Activated CD4-positive, alpha-beta T cell treated with anti-CD3 and anti-CD28 coated beads, Interleukin-2, Interleukin-6, amounts not matched to agents 100 ng/mL and 50 ng/mL, durations not matched to agents 16 hours and 8 hours (primary cell): ENCODE measurements at regions not wholly inside any gene's neighbourhood (a gene's known extent, or its start where the extent isn't known, plus 50 kb on each side); places are given as distances from the start of the nearest gene placed in this dataset.
A peak's percentile ranks its signal among the peaks of the same experiment; 100 is the strongest.

Experiments
- DNase-seq: peaks from one replicate; pipeline ENCODE4 v3.0.0-alpha.2; 2020

GRCh38 chr2:217512728-217513127 is 490.1 kb downstream of the TNS1 start:
- no peak for DNase-seq

GRCh38 chr2:217512259-217512658 is 490.5 kb downstream of the TNS1 start:
- DNase-seq: no peak

- no peak for DNase-seq
These were observed 490.9 kb downstream of the TNS1 start for GRCh38 chr2:217511850-217512249.

- peak; percentile 59 for DNase-seq
These were observed 492.0 kb downstream of the TNS1 start for GRCh38 chr2:217510771-217511291.

- no peak for DNase-seq
These were observed 497.5 kb downstream of the TNS1 start for GRCh38 chr2:217505303-217505702.

- no peak for DNase-seq
These were observed 500.9 kb downstream of the TNS1 start for GRCh38 chr2:217501887-217502286.

- no peak for DNase-seq
These were observed 504.9 kb downstream of the TNS1 start for GRCh38 chr2:217497843-217498377.

- no peak for DNase-seq
These were observed 508.2 kb downstream of the TNS1 start for GRCh38 chr2:217494557-217494956.

- no peak for DNase-seq
These were observed 511.5 kb downstream of the TNS1 start for GRCh38 chr2:217491271-217491670.

GRCh38 chr2:217489145-217489960 is 513.4 kb downstream of the TNS1 start:
- no peak for DNase-seq

- DNase-seq: no peak
These were observed 518.7 kb downstream of the TNS1 start for GRCh38 chr2:217484046-217484445.

GRCh38 chr2:217482056-217482710 is 520.6 kb downstream of the TNS1 start:
- no peak for DNase-seq

- no peak for DNase-seq
These were observed 521.2 kb downstream of the TNS1 start for GRCh38 chr2:217481577-217481976.

- DNase-seq: no peak
These were observed 523.2 kb downstream of the TNS1 start for GRCh38 chr2:217479566-217479965.

- DNase-seq: no peak
These were observed 523.9 kb downstream of the TNS1 start for GRCh38 chr2:217478831-217479455.

- DNase-seq: no peak
These were observed 525.2 kb downstream of the TNS1 start for GRCh38 chr2:217477583-217477982.

- DNase-seq: no peak
These were observed 527.0 kb downstream of the TNS1 start for GRCh38 chr2:217475791-217476190.

- no peak for DNase-seq
These were observed 527.7 kb downstream of the TNS1 start for GRCh38 chr2:217475101-217475500.

- no peak for DNase-seq
These were observed 531.5 kb downstream of the TNS1 start for GRCh38 chr2:217471319-217471718.

GRCh38 chr2:217469203-217469810 is 533.5 kb downstream of the TNS1 start:
- DNase-seq: no peak

- no peak for DNase-seq
These were observed 534.6 kb downstream of the TNS1 start for GRCh38 chr2:217468042-217468830.

- DNase-seq: no peak
These were observed 535.5 kb downstream of the TNS1 start for GRCh38 chr2:217467331-217467730.
